ENCODE measurements at regions not wholly inside any gene's neighbourhood (a gene's known extent, or its start where the extent isn't known, plus 50 kb on each side); places are given as distances from the start of the nearest gene placed in this dataset.

- TF ChIP-seq POLR2A (IDR thresholded peaks at IDR 0.05) (no peak), CTCF (IDR thresholded peaks at IDR 0.05) (no peak)
Measured at GRCh38 chr16:85454171-85454872, 158.8 kb upstream of the GSE1 start.
